GM04503 (cell line): ENCODE measurements at regions not wholly inside any gene's neighbourhood (a gene's known extent, or its start where the extent isn't known, plus 50 kb on each side); places are given as distances from the start of the nearest gene placed in this dataset.

Experiments
- DNase-seq: peaks from one replicate; pipeline ENCODE4 v3.0.0-alpha.2; 2012; ENCODE audit warnings: low read depth

- no peak for DNase-seq
These were observed 63.1 kb downstream of the LRRC32 start for GRCh38 chr11:76607431-76607830.

GRCh38 chr11:76605338-76606074 is 65.0 kb downstream of the LRRC32 start:
- DNase-seq, result no peak

GRCh38 chr11:76604626-76605241 is 65.8 kb downstream of the LRRC32 start:
- peak; percentile 78 for DNase-seq

- DNase-seq, result no peak
These were observed 66.4 kb downstream of the LRRC32 start for GRCh38 chr11:76604081-76604625.

- DNase-seq, result no peak
These were observed 67.3 kb downstream of the LRRC32 start for GRCh38 chr11:76603202-76603601.
